Stimulated activated CD8-positive, alpha-beta memory T cell treated with anti-CD3 and anti-CD28 coated beads, Interleukin-2, amount 100 ng/mL, for 1 hour (primary cell): ENCODE measurements at regions not wholly inside any gene's neighbourhood (a gene's known extent, or its start where the extent isn't known, plus 50 kb on each side); places are given as distances from the start of the nearest gene placed in this dataset.

Experiments
- DNase-seq, 2 donors: peaks; one replicate each; pipeline ENCODE4 v3.0.0-alpha.2; 2020; ENCODE audit warnings: low read depth in 2 of 2

DNA sequence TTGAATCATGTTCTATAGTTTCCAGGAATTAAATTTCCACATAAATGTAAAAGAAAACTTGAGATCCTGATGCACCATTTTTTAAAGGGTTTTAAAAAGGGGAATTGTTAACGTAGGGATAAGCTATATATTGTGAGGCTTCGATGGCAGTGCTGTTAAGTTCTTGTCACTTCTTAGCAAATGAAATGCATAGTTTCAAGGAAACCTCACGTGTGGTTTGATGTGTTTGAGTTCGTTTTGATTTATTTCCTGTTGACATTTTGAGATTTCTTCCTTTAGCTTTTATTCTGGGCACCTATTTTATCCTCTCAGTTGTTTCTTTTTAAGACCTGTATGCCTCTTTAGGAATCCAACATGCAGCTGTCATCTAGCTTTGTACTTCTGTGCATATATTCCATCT lies 301.0 kb downstream of the DOCK8 start:
- no peak for DNase-seq

- DNase-seq: no peak
Measured at GRCh38 chr9:517993-518392, 303.3 kb downstream of the DOCK8 start.

DNA sequence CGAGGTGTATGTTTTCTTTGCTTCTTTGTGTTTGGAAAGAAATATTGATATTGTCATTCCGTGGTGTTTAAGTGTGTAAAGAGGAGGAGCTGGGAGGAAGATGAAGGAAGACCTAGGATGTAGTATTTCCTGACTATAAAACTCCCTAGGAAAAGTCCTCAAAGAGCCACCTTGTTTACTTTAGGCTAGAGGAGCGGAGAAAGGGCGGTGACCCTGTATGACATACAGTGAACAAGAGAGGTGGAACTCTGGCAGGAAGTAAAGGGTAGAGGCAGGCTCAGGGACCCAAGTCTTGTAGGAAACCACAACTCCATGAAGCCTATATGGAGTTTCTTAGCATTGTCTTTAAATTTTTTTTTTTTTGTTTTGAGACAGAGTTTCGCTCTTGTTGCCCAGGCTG lies 303.9 kb downstream of the DOCK8 start:
- DNase-seq: no peak

DNA sequence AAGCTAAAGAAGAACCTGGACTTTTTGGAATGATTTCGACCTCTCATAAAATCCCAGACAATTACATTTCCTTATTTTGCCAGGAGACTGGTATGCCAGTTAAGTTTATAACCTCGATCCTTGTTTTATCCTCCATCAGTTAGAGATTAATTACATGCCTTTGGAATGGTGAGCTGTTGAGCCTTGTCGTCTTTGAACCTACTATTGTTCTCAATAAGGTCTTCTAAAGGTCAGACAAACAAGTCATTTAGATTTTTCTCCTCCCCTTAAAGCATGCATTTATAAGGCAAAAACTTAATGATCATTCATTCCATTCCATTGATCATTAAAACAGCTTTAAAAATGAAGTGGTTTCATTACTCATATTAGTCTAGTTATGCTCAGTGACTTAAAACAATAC lies 304.9 kb downstream of the DOCK8 start:
- no peak for DNase-seq

DNA sequence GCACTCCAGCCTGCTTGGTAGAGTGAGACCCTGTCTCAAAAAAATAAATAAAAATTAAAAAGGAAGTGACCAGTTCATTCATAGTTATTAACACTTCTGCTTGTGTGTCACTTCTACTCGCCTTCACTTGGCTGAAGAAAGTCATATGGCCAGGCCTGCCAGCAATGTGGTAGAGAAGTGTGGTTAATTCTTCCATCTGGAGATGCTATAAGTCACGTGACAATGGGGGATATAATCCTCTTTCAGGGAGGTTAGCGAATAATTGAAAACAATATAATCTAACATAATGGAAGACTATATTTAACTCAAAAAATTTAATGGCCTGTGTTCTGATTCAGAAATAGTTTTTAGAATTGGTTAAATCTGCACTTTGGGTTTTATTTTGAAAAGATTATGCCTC lies 305.6 kb downstream of the DOCK8 start:
- no peak for DNase-seq

DNA sequence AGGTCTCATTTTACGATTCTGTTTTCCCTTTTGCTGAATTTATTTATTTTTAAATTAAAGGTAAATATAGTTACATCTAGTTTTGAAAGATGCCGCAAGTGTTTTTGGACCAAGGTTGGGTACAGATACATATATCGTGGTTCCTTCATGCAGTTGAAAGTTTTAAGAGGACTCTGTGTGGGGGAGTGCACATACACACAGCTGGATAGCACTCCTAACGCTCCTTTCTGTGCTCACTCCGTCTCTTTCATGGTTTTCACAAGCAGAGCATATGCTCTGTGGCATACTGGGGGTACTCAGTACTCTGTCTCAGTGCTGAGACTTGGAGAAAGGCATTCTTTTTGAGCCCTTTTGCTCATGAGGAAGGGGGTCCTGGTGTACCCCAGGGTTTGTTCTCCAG lies 307.5 kb downstream of the DOCK8 start:
- DNase-seq: no peak

GRCh38 chr9:522658-523057 lies 308.0 kb downstream of the DOCK8 start:
- no peak for DNase-seq

GRCh38 chr9:523444-523843 lies 308.8 kb downstream of the DOCK8 start:
- DNase-seq: no peak

- DNase-seq: no peak
Measured at GRCh38 chr9:524008-524407, 309.3 kb downstream of the DOCK8 start.

- DNase-seq: no peak
Measured at GRCh38 chr9:526904-527591, 312.4 kb downstream of the DOCK8 start.

GRCh38 chr9:529731-530130 lies 311.8 kb upstream of the DMRT1 start:
- DNase-seq: no peak

DNA sequence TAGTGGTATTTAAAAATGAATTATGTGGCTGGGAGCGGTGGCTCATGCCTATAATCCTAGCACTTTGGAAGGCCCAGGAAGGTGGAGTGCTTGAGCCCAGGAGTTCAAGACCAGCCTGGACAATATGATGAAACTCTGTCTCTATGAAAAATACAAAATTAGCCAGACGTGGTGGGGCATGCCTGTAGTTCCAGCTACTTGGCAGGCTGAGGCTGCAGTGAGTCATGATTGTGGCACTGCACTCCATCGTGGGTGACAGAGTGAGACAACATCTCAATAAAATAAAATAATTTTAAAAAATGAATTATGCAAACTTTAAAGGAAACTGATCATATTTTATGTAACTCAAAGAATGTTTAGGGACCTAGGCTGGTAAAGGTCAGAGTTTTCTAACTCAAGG lies 310.8 kb upstream of the DMRT1 start:
- no peak for DNase-seq

GRCh38 chr9:532707-533106 lies 308.8 kb upstream of the DMRT1 start:
- no peak for DNase-seq

DNA sequence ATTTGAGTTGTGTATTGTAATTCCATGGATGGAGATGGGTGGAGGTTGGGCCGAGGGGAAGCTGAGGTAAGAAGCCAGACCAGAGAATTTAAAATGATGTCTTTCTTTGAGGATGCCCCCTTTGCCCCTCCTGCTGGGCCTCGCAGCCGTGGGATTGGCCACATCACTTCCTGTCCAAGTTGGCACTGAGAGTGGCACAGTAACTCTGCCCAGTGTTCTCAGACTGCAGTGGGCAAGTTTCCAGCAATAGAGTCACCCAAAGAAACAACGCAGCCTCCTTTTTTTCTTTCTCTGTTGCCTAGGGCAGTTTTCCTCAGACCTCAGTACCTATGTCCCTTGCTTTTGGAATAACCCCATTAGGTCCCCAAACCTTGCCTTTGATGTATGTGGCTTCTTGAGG lies 306.6 kb upstream of the DMRT1 start:
- DNase-seq: no peak

- DNase-seq: no peak
Measured at GRCh38 chr9:535356-535755, 306.1 kb upstream of the DMRT1 start.

DNA sequence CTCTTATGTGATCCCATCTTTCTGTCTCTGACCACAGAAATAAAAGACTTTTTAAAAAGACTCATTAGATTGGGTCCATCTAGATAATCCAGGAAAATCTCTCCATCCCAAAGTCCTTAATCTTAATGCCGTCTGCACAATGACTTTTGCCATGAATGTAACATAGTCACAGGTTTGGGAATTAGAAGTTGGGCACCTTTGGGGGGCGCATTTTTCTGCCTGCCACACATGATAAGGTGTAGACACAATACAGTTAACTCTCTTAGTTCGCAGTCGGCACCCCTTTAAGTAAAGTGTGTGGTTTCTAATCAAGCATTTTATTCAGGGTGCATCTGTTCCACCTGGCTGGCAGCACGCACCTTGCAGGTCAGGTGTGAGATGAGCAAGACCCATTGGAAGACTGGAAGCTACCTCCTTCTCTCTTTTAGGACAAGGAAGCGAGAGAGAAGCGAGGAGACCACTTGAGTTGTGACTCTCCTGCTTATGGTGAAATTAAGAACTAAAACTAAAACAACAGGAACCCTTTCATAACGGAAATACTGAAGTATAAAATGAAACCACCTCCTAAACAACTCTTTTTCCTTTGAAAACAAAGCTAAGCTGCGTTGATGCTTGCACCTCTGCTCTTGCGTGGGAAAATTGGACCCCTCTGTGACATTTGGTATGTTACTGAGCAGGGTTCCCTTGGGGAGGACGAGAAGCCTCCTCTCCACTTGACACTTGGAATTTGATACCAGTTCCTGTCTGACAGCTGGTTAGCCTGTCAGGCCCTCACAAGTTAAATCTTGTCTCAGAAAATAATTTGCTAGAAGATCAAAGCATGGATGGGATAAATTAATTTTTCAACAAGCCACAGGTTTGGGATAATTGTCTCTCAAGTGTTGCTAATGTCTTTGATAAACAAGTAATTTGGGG lies 304.6 kb upstream of the DMRT1 start:
- DNase-seq: no peak

- DNase-seq: no peak
Measured at GRCh38 chr9:543478-543877, 298.0 kb upstream of the DMRT1 start.

DNA sequence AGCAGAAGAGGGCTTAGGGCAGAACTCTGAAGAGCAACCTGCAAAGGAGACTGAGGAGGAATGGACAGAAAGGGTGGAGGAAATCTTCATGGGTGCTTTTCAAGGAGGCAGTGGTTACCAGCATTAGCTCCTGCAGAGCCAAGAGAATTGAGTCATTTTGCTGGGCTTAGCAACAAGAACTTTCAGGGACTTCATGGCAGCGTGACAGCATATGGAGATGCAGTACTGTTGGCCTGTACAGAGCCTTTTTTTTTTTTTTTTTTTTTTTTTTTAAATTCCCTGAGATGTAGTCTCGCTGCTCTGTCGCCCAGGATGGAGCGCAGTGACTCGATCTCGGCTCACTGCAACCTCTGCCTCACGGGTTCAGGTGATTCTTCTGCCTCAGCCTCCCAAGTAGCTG lies 296.0 kb upstream of the DMRT1 start:
- DNase-seq: no peak

DNA sequence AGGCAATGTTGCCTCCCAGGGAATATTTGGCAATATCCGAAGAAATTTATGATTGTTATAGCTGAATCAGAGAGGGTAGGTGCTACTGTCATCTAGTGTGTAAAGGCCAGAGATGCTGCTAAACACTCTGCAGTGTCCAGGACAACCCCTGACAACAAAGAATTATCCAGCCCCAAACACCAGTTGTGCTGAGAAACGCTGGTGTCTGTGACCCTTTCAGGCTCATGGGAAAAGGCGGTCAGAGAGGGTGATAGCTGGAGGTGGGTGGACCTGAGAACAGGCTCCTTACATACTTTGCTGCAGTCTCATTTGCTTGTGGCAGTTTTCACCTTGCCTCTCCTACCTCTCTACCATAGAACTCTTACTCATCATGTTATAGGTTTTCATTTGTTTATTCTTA lies 295.3 kb upstream of the DMRT1 start:
- no peak for DNase-seq

GRCh38 chr9:546797-547223 lies 294.7 kb upstream of the DMRT1 start:
- no peak for DNase-seq

DNA sequence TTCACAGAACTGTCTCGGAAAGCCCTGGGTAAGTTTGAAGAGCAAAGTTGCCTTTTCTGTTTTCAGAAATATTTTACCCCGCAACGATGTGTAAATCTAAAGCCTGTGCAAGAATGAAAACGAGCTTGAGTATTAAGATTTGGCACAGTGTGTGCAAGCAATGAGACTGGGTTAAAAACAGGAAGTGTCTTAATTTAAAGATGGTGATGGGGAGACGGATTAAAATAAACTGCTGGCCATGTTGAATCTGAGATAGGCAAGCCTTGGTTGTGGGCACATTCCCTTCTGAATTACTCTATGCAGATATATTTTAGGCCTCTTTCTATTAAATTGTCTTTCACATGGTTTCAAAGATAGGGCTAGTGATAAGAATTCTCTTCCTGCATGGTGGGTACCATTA lies 294.2 kb upstream of the DMRT1 start:
- no peak for DNase-seq

DNA sequence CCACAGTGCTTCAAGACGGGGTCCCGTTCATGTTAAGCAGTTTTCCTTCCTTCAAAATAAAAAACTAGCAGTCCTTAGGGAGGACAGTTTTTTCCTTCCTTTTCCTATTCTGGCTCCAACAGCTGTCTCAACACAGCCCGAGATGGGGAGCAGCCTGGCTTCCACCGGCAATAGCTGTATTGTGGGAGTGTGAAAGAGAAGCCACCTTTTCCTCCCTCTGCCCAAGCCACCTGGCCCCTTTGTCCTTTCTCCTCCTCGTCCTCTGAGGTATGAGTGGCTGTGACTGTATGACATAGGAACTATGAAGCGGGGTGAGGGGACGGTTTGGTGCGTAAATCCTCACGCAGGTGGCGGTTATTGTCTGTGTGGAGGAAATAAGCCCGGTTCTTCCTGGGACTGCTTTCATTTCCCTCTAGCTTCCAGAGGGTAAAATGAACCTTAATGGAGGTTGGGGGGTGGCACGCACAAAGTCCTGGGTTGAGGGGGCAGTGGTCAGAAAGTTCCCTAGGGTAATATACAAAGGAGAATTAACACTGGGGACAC lies 292.0 kb upstream of the DMRT1 start:
- no peak for DNase-seq

- no peak for DNase-seq
Measured at GRCh38 chr9:550333-550732, 291.2 kb upstream of the DMRT1 start.
